ENCODE measurements at regions not wholly inside any gene's neighbourhood (a gene's known extent, or its start where the extent isn't known, plus 50 kb on each side); places are given as distances from the start of the nearest gene placed in this dataset.

- no peak for TF ChIP-seq GFI1B (tag by site-specific recombination; IDR thresholded peaks at IDR 0.05)
Measured at GRCh38 chr13:95432141-95432540, 120.4 kb upstream of the CLDN10 start (continued).

- TF ChIP-seq ZSCAN23 (tag by site-specific recombination; IDR thresholded peaks at IDR 0.05) (no peak), ZNF664 (tag by site-specific recombination; IDR thresholded peaks at IDR 0.05) (no peak), ZBTB26 (tag by site-specific recombination; optimal IDR thresholded peaks at IDR 0.05) (no peak), ZNF530 (tag by site-specific recombination; IDR thresholded peaks at IDR 0.05; ENCODE audit: low read depth) (no peak), ZNF837 (tag by site-specific recombination; IDR thresholded peaks at IDR 0.05) (no peak), ZNF138 (tag by site-specific recombination; IDR thresholded peaks at IDR 0.05; ENCODE audit: borderline replicate concordance) (no peak), ZNF37A (tag by site-specific recombination; IDR thresholded peaks at IDR 0.05) (no peak), ZBTB21 (tag by site-specific recombination; IDR thresholded peaks at IDR 0.05) (no peak), ZNF76 (tag by site-specific recombination; IDR thresholded peaks at IDR 0.05; ENCODE audit: borderline replicate concordance, low read depth) (no peak)
- TF ChIP-seq, protein P1, sequence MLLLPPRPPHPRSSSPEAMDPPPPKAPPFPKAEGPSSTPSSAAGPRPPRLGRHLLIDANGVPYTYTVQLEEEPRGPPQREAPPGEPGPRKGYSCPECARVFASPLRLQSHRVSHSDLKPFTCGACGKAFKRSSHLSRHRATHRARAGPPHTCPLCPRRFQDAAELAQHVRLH (tag by site-specific recombination; IDR thresholded peaks at IDR 0.05) = no peak
- no peaks in the 10 kb centered on the region for H3K4me1 ChIP-seq (ENCODE audit: control insufficient read depth, insufficient read depth, low read length)
- CTCF ChIA-PET = interaction anchor here (0.6 kb wide), 1 partner anchor 12 kb away, joined by 4 read pairs; no protein-coding TSS in a partner anchor
Measured at GRCh38 chr13:95433537-95433936, 119.0 kb upstream of the CLDN10 start.

DNA sequence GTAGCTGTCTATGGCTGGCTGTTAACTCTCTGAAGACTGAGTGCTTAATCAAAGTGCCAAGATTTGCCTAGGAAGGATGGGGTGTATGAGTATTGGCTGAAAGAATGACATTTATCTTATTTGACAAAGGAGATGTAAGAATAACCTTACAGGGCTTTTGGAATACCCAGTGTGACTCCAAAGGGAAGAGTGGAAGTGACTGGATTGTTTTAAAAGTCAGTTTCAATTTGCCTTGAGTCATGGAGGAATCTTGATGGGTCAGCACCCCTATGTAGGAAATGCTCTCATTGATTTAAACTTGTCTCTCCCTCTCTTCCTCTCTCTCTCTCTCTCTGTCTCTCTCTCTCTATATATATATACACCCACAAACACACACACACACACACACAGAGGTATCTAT, 118.4 kb upstream of the CLDN10 start:
- H3K4me3 ChIP-seq (ENCODE audit: low read depth, low read length) = no peak overlapping the region
- no peaks in the 10 kb centered on the region for H3K9me3 ChIP-seq (ENCODE audit: control insufficient read depth, insufficient read depth, low read depth, low read length)
- H3K27ac ChIP-seq (ENCODE audit: extremely low read depth, low read depth, low read length) = no peak overlapping the region
- H3K36me3 ChIP-seq (ENCODE audit: control insufficient read depth in 2 of 2, insufficient read depth in 1 of 2, low read length in 2 of 2) = no peaks in the 10 kb centered on the region
- no peaks in the 10 kb centered on the region for H3K4me1 ChIP-seq (ENCODE audit: control insufficient read depth, insufficient read depth, low read length)
- CTCF ChIA-PET = no interaction called here
- POLR2A ChIA-PET = no interaction called here
- TF ChIP-seq ZNF621 (tag by site-specific recombination; IDR thresholded peaks at IDR 0.05) = no peak
- TF ChIP-seq SP7 (tag by site-specific recombination; IDR thresholded peaks at IDR 0.05) = no peak
- TF ChIP-seq ZNF10 (tag by site-specific recombination; IDR thresholded peaks at IDR 0.05) = no peak
- TF ChIP-seq ZNF146 (tag by site-specific recombination; IDR thresholded peaks at IDR 0.05) = no peak
- TF ChIP-seq OVOL3 (tag by site-specific recombination; IDR thresholded peaks at IDR 0.05) = no peak
- TF ChIP-seq ZNF610 (tag by site-specific recombination; IDR thresholded peaks at IDR 0.05; ENCODE audit: borderline replicate concordance) = no peak
- no peak for TF ChIP-seq ZNF629 (tag by site-specific recombination; IDR thresholded peaks at IDR 0.05)
- no peak for TF ChIP-seq ZNF529 (tag by site-specific recombination; IDR thresholded peaks at IDR 0.05; ENCODE audit: insufficient replicate concordance)
- TF ChIP-seq ZNF433 (tag by site-specific recombination; IDR thresholded peaks at IDR 0.05; ENCODE audit: low read depth) = no peak
- TF ChIP-seq ZNF138 (tag by site-specific recombination; IDR thresholded peaks at IDR 0.05; ENCODE audit: borderline replicate concordance) = no peak
- TF ChIP-seq TCF7L2 (IDR thresholded peaks at IDR 0.05; ENCODE audit: borderline replicate concordance, low read depth, low read length) = no peak
- TF ChIP-seq, protein P1 (tag by site-specific recombination; IDR thresholded peaks at IDR 0.05) = no peak
- TF ChIP-seq ZNF211 (tag by site-specific recombination; IDR thresholded peaks at IDR 0.05; ENCODE audit: low read depth) = no peak
- no peak for TF ChIP-seq FEZF1 (tag by site-specific recombination; IDR thresholded peaks at IDR 0.05)
- TF ChIP-seq ZNF704 (tag by site-specific recombination; IDR thresholded peaks at IDR 0.05) = no peak
- TF ChIP-seq, protein P2, sequence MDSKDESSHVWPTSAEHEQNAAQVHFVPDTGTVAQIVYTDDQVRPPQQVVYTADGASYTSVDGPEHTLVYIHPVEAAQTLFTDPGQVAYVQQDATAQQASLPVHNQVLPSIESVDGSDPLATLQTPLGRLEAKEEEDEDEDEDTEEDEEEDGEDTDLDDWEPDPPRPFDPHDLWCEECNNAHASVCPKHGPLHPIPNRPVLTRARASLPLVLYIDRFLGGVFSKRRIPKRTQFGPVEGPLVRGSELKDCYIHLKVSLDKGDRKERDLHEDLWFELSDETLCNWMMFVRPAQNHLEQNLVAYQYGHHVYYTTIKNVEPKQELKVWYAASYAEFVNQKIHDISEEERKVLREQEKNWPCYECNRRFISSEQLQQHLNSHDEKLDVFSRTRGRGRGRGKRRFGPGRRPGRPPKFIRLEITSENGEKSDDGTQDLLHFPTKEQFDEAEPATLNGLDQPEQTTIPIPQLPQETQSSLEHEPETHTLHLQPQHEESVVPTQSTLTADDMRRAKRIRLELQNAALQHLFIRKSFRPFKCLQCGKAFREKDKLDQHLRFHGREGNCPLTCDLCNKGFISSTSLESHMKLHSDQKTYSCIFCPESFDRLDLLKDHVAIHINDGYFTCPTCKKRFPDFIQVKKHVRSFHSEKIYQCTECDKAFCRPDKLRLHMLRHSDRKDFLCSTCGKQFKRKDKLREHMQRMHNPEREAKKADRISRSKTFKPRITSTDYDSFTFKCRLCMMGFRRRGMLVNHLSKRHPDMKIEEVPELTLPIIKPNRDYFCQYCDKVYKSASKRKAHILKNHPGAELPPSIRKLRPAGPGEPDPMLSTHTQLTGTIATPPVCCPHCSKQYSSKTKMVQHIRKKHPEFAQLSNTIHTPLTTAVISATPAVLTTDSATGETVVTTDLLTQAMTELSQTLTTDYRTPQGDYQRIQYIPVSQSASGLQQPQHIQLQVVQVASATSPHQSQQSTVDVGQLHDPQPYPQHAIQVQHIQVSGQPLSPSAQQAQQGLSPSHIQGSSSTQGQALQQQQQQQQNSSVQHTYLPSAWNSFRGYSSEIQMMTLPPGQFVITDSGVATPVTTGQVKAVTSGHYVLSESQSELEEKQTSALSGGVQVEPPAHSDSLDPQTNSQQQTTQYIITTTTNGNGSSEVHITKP (tag by site-specific recombination; IDR thresholded peaks at IDR 0.05) = no peak
- TF ChIP-seq ZNF133 (tag by site-specific recombination; IDR thresholded peaks at IDR 0.05) = no peak
- TF ChIP-seq ZNF624 (tag by site-specific recombination; IDR thresholded peaks at IDR 0.05) = no peak

More at GRCh38 chr13:95433537-95433936, 119.0 kb upstream of the CLDN10 start:
- Histone ChIP-seq H3K36me3 (ENCODE audit: control insufficient read depth in 2 of 2, insufficient read depth in 1 of 2, low read length in 2 of 2) (no peaks in the 10 kb centered on the region), H3K4me3 (ENCODE audit: low read depth, low read length) (no peak overlapping the region), H3K9me3 (ENCODE audit: control insufficient read depth, insufficient read depth, low read depth, low read length) (no peaks in the 10 kb centered on the region), H3K27ac (ENCODE audit: extremely low read depth, low read depth, low read length) (no peak overlapping the region)
- POLR2A ChIA-PET = no interaction called here
